ENCODE measurements at regions not wholly inside any gene's neighbourhood (a gene's known extent, or its start where the extent isn't known, plus 50 kb on each side); places are given as distances from the start of the nearest gene placed in this dataset.

DNA sequence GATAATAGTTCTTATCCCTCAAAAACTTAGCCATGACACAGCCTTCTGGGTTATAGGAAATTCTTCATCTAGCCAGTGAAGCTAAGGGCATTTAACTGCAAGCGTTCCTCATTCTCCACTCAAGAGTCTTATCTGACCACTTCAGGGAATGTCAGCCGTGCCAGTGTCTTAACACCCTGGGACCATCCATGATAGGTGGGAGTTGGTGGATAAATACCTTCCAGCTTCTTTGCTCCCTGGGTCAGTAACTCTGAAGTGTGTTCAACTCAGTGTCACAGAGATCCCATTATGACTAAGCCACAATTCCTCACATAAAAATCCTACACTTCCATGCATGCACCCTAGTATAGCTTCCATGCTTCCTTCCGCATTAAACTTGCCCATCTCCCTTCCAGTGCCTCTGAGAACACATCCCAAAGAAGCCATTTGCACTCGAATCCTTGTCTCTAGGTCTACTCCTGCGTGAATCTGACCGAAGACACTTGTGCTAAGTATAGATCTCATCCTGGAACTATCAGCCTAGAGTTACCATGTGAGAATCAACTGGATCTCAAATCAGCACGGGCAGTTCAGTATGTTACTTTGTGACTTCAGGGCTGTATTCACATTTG, 264.3 kb upstream of the MAF start:
- TF ChIP-seq, protein P1, sequence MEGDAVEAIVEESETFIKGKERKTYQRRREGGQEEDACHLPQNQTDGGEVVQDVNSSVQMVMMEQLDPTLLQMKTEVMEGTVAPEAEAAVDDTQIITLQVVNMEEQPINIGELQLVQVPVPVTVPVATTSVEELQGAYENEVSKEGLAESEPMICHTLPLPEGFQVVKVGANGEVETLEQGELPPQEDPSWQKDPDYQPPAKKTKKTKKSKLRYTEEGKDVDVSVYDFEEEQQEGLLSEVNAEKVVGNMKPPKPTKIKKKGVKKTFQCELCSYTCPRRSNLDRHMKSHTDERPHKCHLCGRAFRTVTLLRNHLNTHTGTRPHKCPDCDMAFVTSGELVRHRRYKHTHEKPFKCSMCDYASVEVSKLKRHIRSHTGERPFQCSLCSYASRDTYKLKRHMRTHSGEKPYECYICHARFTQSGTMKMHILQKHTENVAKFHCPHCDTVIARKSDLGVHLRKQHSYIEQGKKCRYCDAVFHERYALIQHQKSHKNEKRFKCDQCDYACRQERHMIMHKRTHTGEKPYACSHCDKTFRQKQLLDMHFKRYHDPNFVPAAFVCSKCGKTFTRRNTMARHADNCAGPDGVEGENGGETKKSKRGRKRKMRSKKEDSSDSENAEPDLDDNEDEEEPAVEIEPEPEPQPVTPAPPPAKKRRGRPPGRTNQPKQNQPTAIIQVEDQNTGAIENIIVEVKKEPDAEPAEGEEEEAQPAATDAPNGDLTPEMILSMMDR (IDR thresholded peaks at IDR 0.05), result no peak
- TF ChIP-seq POLR2A (IDR thresholded peaks at IDR 0.05), result no peak
